Stimulated activated CD8-positive, alpha-beta memory T cell treated with anti-CD3 and anti-CD28 coated beads, Interleukin-12 subunit alpha, Interleukin-12 subunit beta, amount 100 ng/mL, for 24 hours (primary cell): ENCODE measurements at regions not wholly inside any gene's neighbourhood (a gene's known extent, or its start where the extent isn't known, plus 50 kb on each side); places are given as distances from the start of the nearest gene placed in this dataset.
"Not testable (repeated sequence)": the region's sequence is repeated elsewhere in the genome, so short reads cannot be mapped to it uniquely, and the experiment has no call there.

Source experiments
- DNase-seq: peaks from one replicate; pipeline ENCODE4 v3.0.0-alpha.2; 2020; ENCODE audit errors: extremely low read depth

DNA sequence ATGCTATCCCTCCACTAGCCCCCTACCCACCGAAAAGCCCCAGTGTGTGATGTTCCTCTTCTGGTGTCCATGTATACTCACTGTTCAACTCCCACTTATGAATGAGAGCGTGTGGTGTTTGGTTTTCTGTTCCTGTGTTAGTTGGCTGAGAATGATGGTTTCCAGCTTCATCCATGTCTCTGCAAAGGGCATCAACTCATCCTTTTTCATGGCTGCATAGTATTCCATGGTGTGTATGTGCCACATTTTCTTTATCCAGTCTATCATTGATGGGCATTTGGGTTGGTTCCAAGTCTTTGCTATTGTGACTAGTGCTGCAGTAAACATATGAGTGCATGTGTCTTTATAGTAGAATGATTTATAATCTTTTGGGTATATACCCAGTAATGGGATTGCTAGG lies 599.3 kb upstream of the B3GAT1 start:
- not testable (repeated sequence) for DNase-seq

DNA sequence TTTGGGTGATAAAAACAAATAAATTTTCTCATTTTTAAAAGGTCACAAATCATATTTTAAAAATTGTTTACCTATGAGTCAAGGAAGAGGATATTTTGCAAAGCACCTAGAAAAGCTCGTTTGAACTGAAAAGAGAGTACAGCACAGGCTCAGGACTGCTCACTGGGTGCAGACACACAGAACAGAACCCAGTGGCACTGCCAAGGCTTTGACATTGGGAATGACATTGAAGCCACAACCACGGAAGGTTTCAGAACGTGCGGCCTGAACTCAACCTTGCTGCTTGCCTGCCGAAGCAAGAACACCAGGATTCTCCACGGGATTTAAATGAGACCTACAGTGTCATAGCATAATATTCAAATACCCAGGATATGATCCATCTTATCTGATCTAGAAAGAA lies 597.1 kb upstream of the B3GAT1 start:
- DNase-seq: no peak

DNA sequence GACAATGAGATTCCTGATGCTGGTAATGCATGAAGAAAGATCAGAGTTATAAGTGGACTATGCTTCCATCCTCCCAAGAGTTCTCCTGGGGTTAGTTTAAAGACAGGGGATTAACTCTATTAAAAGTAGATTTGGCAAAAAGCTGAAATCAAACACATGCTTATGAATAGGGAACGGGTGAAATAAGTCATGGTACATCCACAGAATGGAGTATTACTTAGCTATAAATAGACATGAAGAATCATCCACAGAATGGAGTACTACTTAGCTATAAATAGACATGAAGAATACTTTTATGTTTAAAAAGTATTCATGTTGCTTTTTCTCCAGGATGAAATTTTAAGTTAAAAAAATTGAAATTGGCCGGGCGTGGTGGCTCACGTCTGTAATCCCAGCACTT lies 596.4 kb upstream of the B3GAT1 start:
- no peak for DNase-seq

DNA sequence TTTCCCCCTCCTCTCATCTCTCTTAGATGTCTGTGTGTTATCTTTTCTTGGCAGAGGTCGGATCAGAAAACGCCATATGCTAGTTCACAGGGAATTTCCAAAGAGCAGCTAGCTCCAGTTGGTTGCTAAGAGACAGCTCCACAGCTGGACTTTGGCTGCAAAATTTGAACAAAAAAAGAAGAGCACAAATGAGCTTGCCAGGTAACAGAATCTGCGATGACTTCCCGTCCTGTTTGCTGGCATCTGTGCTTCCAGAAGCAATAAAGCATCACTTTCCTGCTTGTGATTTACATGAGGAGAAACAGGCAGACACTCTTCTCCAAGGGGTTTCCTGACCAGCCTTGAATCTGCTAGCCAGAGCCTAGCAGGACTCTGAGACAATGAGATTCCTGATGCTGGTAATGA lies 596.0 kb upstream of the B3GAT1 start:
- DNase-seq: no peak

DNA sequence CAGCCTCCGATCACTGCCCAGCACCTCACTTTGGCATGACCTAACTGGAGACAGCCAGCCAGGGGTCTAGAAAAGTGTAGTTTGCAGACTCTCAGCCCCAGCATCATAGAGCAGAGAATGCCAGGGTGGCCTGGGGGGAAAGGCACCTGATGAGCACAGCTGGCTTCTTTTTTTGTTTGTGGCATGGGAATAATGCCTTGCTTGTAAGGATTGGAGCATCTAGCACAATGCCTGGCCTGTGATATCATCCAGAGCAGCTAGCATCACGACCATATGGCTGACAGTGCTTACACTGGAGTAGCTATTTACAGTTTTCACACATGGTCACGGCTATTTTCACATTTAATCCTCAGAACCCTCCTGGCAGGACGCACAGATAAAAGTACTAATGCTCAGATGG lies 594.8 kb upstream of the B3GAT1 start:
- DNase-seq: no peak

DNA sequence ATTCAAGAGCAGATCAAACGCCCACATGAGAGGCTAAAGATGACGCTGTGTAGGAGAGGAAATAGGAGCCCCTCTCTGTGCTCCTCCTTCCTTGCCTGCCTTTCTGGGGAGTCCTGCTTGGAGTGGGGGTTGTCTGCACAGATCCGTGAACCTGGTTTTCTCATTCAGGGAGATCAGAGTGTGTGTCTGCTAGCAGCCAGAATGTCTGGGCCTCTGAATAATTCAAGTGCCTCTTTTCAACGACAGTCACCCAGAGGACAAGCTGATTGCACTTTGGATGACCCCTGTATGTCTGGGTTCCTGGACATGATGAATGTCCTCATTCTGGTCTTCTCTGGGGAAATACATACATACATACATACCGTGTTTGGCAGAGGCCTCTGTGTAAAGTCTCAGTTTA lies 592.5 kb upstream of the B3GAT1 start:
- no peak for DNase-seq

DNA sequence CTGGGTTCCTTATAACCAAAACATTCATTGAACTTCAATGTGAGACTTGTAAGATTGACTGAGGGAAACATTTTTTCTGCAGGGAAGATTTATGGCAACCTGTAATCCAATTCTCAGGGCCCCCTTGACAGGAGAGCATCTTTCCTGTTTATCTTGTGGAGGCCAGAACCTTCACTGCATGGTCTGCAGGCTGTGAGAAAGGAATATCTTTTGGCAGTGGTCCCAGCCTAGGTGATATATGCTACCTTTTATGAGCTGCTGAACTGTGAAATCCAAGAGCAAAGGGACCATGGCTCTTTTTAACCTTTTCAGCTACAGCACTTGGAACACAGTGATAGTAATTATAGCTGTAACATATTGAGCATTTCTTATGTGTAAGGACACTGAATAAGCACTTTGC lies 590.2 kb upstream of the B3GAT1 start:
- no peak for DNase-seq

DNA sequence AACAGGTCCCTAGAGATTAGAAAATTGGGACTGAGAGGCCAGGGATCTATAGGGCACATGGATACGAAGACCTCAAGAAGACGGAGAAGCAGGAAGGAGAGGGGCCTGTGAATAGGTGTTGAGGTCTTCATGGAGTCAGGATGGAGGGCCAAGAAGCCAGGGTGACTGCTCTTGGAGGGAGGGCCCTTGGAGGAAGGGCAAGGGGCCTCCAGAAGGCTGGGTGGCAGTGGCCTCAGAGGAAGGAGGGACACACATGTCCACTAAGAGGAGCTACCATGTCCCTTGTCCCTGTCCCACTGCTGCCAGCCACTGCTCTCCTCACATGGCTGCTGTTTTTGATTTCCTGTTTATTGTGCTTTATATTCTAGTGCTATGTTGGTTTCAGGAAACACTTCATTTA lies 589.5 kb upstream of the B3GAT1 start:
- no peak for DNase-seq

DNA sequence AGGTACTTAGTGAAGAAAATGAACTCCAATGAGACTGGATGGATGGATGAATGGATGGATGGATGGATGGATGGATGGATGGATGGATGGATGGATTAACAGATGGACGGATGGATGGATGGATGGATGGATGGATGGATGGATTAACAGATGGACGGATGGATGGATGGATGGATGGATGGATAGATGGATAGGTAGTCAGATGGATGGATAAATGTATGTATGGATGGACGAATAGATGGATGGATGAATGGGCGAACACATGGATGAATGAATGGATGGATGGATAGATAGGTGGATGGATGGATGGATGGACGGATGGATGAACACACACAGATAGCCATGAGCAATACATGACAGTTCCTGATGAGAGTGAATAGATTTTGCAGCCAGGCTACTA lies 589.0 kb upstream of the B3GAT1 start:
- DNase-seq: not testable (repeated sequence)

DNA sequence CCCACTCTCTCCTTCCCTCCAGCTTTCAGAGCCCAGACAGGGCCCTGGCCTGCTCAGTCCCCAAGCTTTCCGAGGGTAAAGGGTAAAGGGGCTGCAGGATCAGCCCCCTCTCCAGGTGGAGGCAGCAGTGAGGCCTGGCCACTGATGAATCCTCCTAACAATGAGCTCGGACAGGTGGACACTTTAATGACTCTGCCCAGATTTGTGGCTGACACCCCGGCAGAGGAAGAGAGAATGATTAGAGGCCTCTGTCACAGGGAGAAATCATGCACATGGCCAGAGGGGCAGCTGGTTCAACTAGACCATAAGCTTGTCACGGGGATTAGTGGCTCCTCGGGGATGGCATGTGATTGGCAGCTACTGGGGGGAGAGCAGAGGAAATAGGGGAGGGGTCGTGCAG lies 587.5 kb upstream of the B3GAT1 start:
- no peak for DNase-seq

DNA sequence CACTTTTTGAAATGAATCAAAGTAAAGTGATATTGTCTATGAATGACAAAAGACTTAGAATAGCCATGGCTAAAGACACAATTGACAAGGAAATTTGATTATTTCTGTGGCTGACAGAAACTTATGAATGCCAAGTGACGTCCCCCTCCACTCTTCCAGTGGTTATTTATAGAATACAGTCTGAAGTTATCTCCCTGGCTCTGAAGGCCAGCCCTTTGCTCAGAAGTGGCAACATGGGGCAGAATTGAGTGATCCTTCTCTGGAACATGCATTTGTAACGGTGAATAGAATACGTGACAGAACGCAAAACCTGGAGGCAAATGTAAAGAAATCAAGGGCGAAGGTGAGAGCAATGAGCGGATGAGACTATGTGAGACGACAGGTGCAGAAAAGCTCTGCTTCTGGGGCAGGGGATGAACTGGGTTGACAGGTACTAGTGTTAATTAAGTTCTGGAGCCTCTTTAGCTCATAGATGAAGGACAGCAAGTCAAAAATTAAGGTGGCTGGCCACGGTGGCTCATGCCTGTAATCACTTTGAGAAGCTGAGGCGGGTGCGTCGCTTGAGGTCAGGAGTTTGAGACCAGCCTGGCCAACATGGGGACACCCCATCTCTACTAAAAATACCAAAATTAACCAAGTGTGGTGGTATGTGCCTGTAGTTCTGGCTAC lies 585.7 kb upstream of the B3GAT1 start:
- DNase-seq: no peak

DNA sequence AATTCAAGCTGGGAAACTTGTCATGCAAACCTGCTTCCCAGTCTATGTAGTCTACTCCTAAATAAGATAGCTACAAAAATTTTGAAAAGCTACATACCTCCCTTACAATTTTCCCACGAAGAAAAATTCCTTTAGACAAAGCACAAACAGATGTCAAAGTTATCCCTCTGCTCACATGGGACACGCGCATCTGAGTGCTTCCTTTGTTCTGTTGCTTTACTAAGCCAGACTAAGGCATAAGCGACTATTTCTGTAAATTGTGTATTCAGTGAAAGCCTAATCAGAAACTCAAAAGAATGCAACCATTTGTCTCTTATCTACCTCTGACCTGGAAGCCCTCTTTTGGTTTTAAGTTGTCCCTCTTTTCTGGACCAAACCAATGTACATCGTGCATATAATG lies 583.7 kb upstream of the B3GAT1 start:
- no peak for DNase-seq

DNA sequence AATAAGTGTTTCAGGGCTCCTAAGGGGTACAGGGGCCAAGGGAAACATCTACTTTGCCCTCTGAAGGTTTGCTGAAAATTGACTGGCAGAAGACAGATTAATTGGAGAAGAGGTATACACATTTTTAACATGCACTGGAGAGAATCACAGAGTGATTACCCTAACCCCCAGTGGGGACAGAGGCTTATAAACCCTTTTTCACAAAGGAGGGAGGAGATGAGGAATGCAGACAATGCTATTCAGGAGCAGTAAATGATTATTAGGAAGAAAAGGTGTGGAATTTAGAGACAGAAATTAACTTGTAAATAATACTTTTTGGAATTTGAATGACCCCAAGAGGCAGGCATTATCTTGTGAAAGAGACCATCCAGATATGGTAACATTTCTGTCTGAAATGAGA lies 582.4 kb upstream of the B3GAT1 start:
- no peak for DNase-seq

DNA sequence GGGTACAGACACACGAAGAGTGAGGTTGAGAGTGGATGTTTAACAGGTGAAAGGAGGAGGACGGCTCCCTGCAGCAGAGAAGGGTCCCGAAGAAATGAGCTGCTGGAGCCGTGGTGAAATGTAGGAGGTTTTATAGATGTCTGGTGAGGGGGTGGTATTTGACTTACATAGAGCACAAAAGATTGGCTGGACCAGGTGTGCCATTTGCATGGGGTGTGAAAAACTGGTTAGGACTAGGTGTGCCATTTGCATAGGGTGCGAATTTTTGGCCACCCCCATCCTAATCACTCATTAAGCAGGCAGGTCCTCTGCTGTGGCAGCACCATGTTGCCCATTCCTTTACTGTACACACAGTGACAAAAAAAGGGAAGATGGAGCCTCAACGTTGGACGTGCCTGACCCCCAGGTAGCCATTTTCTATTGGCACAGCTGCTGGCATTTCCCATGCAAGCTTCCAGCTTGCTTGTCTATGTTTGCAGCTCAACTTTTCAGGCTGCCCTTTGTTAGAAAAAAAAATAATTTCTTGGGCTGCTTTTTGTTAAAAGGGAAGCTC lies 581.7 kb upstream of the B3GAT1 start:
- no peak for DNase-seq

DNA sequence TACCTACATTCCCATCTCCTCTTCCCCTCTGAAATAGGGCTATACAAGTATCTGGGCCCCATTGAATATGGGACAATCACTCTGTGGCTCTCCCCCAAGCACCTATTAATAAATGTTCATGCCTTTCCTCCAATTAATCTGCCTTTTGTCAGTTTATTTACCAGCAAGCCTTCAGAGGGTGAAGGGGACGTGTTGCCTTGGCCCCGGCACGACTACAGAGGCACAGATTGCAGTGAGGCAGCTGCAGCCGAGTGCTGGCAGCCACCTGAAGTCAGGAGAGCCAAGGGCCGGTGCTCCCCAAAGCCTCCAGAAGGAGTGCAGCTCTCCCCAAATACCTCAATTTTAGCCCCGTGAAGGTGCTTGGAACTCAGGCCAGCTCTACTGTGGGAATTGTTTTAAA lies 580.9 kb upstream of the B3GAT1 start:
- no peak for DNase-seq

DNA sequence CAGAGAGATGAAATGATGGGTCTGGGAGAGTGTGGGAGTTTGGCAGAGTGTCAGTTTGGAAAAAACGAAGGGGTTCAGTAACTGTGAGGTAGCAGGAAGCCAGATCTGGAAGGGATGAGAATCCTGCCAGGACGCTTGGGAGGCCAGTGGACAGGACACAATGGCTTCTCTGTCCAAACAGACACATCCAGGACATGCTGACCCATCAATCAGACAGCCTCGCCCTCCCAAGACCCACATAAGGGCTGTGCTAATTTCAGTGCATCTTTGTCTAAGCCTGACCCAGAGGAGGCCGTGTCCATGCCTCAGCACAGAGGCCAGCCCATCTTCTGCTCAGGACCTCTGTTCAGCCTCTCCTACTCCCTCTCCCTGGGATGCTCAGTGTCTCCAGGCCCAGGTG lies 576.5 kb upstream of the B3GAT1 start:
- no peak for DNase-seq

DNA sequence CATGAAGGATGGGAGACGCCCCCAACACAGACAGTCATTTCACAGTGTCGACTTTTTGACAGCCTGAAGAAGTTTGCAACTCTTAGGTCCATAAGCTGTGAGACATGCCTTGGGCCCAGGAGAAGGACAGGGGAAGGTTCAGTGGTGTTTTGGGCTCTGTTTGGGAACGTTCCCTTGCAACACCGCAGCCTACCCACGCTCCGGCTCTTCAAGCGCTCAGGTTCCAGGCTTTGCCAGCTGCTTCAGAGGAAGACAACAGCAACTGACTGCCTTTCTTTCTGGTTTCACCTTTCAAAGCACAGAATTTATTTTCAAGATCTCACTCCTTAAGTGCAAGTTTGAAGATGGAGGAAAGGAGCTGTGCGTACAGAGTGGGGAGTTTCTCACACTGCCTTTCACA lies 575.8 kb upstream of the B3GAT1 start:
- DNase-seq: no peak

DNA sequence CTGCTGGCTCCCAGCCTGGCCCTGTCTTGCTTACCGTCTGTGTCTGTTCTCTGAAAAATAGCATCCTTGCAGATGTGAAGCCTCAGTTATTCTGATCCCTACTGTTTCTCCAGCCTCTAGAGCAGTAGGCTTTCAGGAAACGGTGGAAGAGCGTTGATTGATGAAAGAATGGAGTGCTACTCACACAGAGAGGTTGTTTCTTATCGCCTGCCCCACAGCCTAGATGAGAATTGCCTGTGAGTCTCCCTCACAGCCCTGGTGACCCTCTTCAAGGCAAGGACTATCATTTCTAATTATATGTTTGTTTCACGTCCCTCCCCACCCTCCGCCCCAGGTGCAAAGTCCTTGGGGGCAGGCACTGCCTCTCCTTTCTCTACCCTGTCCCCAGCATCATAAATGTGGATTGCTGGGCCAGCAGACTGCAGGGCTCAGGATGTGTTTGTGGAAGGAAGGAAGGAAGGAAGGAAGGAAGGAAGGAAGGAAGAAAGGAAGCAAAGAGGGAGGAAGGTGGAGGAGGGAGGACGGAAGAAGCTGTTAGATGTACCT lies 575.3 kb upstream of the B3GAT1 start:
- DNase-seq: no peak

DNA sequence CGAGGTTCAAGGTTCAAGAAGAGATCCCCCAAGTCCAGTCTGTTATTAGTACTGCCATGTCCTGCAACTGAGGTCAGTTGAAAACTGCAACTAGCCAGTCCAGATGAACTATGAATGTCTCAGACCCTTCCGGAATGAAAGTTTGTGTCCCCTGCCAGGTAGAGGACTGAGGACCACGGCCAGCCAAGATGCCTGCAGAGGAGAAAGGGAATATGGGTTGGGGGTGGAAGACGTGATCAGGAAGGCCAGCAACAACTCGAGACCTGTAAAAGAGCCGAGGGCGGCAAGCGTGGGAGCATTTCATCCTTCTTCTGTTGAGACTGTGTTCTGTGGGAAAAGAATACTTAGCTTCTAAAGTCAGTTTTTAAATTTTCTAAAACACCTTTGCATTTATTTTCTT lies 572.4 kb upstream of the B3GAT1 start:
- DNase-seq: no peak

DNA sequence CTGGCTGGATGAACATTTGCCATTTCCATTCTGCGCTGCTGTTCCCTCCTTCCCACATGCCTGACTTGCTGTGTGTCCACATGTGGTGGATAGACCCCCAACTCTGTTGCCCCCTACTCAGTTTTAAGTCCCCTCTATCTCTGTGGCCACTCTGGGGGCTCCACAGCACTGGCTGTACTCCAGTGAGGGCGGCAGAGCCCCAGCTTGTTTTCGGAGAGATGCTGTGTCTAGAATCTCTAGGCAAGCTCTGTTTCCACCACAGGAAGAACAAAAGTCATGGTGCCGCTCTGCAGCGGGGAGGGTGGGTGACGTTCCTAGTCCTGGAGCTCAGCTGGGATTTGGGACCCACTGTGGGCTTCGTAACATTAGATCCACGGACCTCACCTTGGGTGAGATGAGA lies 570.4 kb upstream of the B3GAT1 start:
- DNase-seq: not testable (repeated sequence)

DNA sequence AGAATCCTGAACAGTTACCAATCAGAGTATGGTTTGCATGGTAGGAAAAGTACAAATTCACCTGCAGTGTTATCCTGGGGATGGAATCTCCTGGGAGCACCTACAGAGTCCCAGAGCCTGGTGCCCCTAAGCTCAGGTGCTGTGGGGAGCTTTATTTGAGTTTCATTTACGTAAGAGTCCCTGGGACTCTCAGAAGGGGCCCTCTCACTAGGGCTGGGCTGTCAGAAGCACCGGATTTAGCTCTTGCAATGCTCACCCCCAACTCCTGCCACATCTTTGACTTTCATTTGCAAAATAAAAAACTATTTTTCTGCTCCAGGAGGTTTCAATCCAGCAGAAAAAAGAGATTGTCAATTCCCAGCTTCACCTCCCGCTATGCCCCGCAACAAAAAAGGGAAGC lies 569.8 kb upstream of the B3GAT1 start:
- no peak for DNase-seq

DNA sequence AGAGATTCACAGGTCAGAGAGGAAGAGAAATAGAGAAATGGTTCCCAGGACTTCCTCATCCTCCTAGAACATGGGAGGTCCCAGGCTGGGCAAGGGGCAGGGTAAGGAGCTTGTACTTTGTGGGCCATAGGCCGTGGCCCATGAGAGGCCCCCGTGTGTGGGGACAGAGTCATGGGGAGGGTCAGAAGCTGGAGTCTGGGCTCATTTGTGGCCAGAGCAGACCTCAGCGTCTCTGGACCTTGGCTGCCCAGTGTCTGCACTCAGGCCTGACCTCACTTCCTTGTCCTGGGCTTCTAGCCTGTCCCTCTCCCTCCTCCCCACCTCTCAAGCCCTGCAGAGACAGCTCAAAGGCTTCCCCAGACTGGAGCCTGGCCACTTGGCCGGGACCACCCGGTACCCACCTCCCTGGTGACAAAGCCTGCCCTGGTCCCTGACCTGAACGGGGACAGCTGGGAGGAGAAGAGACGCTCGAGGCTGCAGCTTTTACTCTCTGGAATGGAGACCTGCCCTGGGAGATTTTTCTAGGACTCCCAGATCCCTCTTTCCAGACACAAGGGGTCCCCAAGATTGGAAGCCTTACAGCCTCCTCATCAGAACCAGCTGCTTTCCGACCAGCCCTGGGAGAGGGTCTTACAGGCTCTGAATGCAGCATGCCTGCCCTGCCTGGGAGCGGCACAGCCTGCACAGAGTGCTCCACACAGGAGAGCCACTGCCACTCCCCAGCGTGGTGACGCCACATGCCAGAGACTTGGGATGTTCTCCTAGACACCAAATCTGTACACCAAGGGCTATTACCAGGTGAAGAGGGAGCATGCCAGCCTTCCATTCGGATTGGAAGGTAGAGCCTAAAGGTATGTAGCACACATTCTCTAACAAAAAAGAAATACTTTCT lies 569.0 kb upstream of the B3GAT1 start:
- no peak for DNase-seq

DNA sequence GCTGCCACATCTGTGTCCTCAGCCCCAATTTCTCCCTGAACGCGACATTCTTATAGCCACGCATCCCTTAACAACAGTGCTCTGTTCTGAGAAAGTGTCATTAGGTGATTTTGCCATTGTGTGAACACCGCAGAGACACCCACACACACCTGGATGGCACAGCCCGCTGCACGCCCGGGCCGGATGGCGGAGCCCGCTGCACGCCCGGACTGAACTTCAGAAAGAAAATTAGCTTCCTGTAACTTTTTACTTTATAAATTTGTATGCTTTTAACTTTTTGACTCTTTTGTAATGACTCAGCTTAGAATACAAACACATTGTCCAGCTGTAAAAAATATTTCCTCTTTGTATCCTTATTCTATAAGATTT lies 567.0 kb upstream of the B3GAT1 start:
- not testable (repeated sequence) for DNase-seq
